WTC11 (cell line): ENCODE measurements at regions not wholly inside any gene's neighbourhood (a gene's known extent, or its start where the extent isn't known, plus 50 kb on each side); places are given as distances from the start of the nearest gene placed in this dataset.

Experiments used
- ATAC-seq: fragments of 200-7000 bp; cut with Tn5 transposase; 2 replicates; pipeline ENCODE4 v1.10.0; 2021; ENCODE audit warnings: mild to moderate bottlenecking, moderate library complexity
- CTCF ChIA-PET: fragments of 300-600 bp; sonication (Branson Sonifier 250); formaldehyde crosslinking; loops from one replicate; lab custom pipeline; 2021; ENCODE audit warnings: antibody characterized with exemption; lab: Charles Lee
- POLR2A ChIA-PET: fragments of 350-600 bp; sonication (Branson Sonifier 250); formaldehyde crosslinking; loops from one replicate; lab custom pipeline; 2021; ENCODE audit warnings: antibody characterized with exemption; lab: Charles Lee
- DNase-seq: peaks from one replicate; pipeline ENCODE4 v3.0.0; 2021; ENCODE audit warnings: low spot score
- H3K27ac Mint-ChIP-seq: 2 replicates; pipeline ENCODE4 v1.8.0; 2021; ENCODE audit warnings: mixed read lengths
- H3K27me3 Mint-ChIP-seq: 2 replicates; pipeline ENCODE4 v1.8.0; 2021; ENCODE audit warnings: low read depth, mild to moderate bottlenecking, moderate library complexity, mixed read lengths
- H3K36me3 Mint-ChIP-seq: 2 replicates; pipeline ENCODE4 v1.8.0; 2021; ENCODE audit warnings: mixed read lengths
- H3K4me1 Mint-ChIP-seq: 2 replicates; pipeline ENCODE4 v1.8.0; 2022; ENCODE audit warnings: mixed read lengths
- H3K4me3 Mint-ChIP-seq: 2 replicates; pipeline ENCODE4 v1.8.0; 2021; ENCODE audit warnings: mild to moderate bottlenecking, moderate library complexity, mixed read lengths
- H3K9me3 Mint-ChIP-seq: 2 replicates; pipeline ENCODE4 v1.8.0; 2021; ENCODE audit warnings: mixed read lengths
- AFF4 ChIP-seq: sonication (generic); formaldehyde crosslinking; IDR thresholded peaks from 2 replicates; pipeline ENCODE4 v1.8.1; 2023; ENCODE audit warnings: mild to moderate bottlenecking, missing genetic modification reagents, borderline replicate concordance
- ATF2 ChIP-seq: sonication (generic); formaldehyde crosslinking; IDR thresholded peaks from 2 replicates; pipeline ENCODE4 v1.8.1; 2022; ENCODE audit warnings: low read depth, missing genetic modification reagents, borderline replicate concordance
- ATF3 ChIP-seq: sonication (generic); formaldehyde crosslinking; conservative IDR thresholded peaks from 2 replicates; pipeline ENCODE4 v1.8.1; 2022; ENCODE audit warnings: mild to moderate bottlenecking, missing genetic modification reagents
- CDX4 ChIP-seq: fragments of 250-450 bp; sonication (Bioruptor Pico); IDR thresholded peaks from 2 replicates; pipeline ENCODE4 v1.9.0; 2021; ENCODE audit warnings: moderate library complexity, mild to moderate bottlenecking, inconsistent platforms, borderline replicate concordance
- E2F1 ChIP-seq: sonication (generic); formaldehyde crosslinking; IDR thresholded peaks from 2 replicates; pipeline ENCODE4 v1.8.0; 2022; ENCODE audit warnings: mild to moderate bottlenecking, missing genetic modification reagents
- ELF4 ChIP-seq: sonication (generic); formaldehyde crosslinking; IDR thresholded peaks from 2 replicates; pipeline ENCODE4 v1.8.1; 2022; ENCODE audit warnings: low read depth, mild to moderate bottlenecking, moderate library complexity, missing genetic modification reagents
- ESRRA ChIP-seq: sonication (generic); formaldehyde crosslinking; IDR thresholded peaks from 2 replicates; pipeline ENCODE4 v1.8.1; 2022; ENCODE audit warnings: mild to moderate bottlenecking, missing genetic modification reagents, borderline replicate concordance
- ETV6 ChIP-seq: sonication (generic); formaldehyde crosslinking; IDR thresholded peaks from 2 replicates; pipeline ENCODE4 v1.8.1; 2022; ENCODE audit warnings: mild to moderate bottlenecking, missing genetic modification reagents
- FOXJ3 ChIP-seq: sonication (generic); formaldehyde crosslinking; IDR thresholded peaks from 2 replicates; pipeline ENCODE4 v1.9.0; 2021; ENCODE audit warnings: missing genetic modification reagents, mild to moderate bottlenecking, borderline replicate concordance
- GRHL2 ChIP-seq: fragments of 250-450 bp; sonication (Bioruptor Pico); IDR thresholded peaks from 2 replicates; pipeline ENCODE4 v1.8.0; 2022; ENCODE audit warnings: mild to moderate bottlenecking, moderate library complexity; ENCODE audit not compliant: insufficient replicate concordance, severe bottlenecking
- MLX ChIP-seq: sonication (generic); formaldehyde crosslinking; IDR thresholded peaks from 2 replicates; pipeline ENCODE4 v1.8.1; 2023; ENCODE audit warnings: mild to moderate bottlenecking, missing genetic modification reagents, moderate library complexity
- NR3C1 ChIP-seq: sonication (generic); formaldehyde crosslinking; conservative IDR thresholded peaks from 2 replicates; pipeline ENCODE4 v1.8.1; 2023; ENCODE audit warnings: low read depth, mild to moderate bottlenecking, missing genetic modification reagents
- PRRX2 ChIP-seq: fragments of 250-450 bp; sonication (Bioruptor Pico); IDR thresholded peaks from 2 replicates; pipeline ENCODE4 v1.8.0; 2021; ENCODE audit warnings: mild to moderate bottlenecking
- RORB ChIP-seq: fragments of 250-450 bp; sonication (Bioruptor Pico); IDR thresholded peaks from 2 replicates; pipeline ENCODE4 v1.9.0; 2021; ENCODE audit warnings: mild to moderate bottlenecking
- SMAD3 ChIP-seq: sonication (generic); formaldehyde crosslinking; IDR thresholded peaks from 2 replicates; pipeline ENCODE4 v1.8.0; 2022; ENCODE audit warnings: missing genetic modification reagents, mild to moderate bottlenecking, borderline replicate concordance
- SMAD4 ChIP-seq: sonication (generic); formaldehyde crosslinking; IDR thresholded peaks from 2 replicates; pipeline ENCODE4 v1.8.0; 2022; ENCODE audit warnings: mild to moderate bottlenecking, missing genetic modification reagents
- TEAD1 ChIP-seq: sonication (generic); formaldehyde crosslinking; IDR thresholded peaks from 2 replicates; pipeline ENCODE4 v1.8.0; 2022; ENCODE audit warnings: mild to moderate bottlenecking, missing genetic modification reagents
- ZBTB21 ChIP-seq: sonication (generic); formaldehyde crosslinking; IDR thresholded peaks from 2 replicates; pipeline ENCODE4 v1.8.1; 2023; ENCODE audit warnings: mild to moderate bottlenecking, missing genetic modification reagents, borderline replicate concordance
- ZNF416 ChIP-seq: fragments of 250-450 bp; sonication (Bioruptor Pico); IDR thresholded peaks from 2 replicates; pipeline ENCODE4 v1.9.0; 2021; ENCODE audit warnings: mild to moderate bottlenecking, inconsistent platforms
- ZNF671 ChIP-seq: fragments of 250-450 bp; sonication (Bioruptor Pico); IDR thresholded peaks from 2 replicates; pipeline ENCODE4 v1.8.0; 2021; ENCODE audit warnings: mild to moderate bottlenecking
- TF ChIP-seq, protein P1 (sequence below): sonication (generic); formaldehyde crosslinking; IDR thresholded peaks from 2 replicates; pipeline ENCODE4 v1.8.1; 2023; ENCODE audit warnings: mild to moderate bottlenecking, missing genetic modification reagents
- TF ChIP-seq, protein P2 (sequence below): sonication (generic); formaldehyde crosslinking; IDR thresholded peaks from 2 replicates; pipeline ENCODE4 v1.8.1; 2022; ENCODE audit warnings: mild to moderate bottlenecking, moderate library complexity, missing genetic modification reagents
- TF ChIP-seq, protein P3 (sequence below): sonication (generic); formaldehyde crosslinking; IDR thresholded peaks from 2 replicates; pipeline ENCODE4 v1.8.0; 2022; ENCODE audit warnings: mild to moderate bottlenecking, missing genetic modification reagents

GRCh38 chr15:38196076-38196475, 56.6 kb upstream of the SPRED1 start (continued):
- TF ChIP-seq AFF4 (CRISPR knock-in tag): no peak
- no peak for TF ChIP-seq ZBTB21 (CRISPR knock-in tag)
- TF ChIP-seq E2F1 (CRISPR knock-in tag): no peak
- TF ChIP-seq, protein P1, sequence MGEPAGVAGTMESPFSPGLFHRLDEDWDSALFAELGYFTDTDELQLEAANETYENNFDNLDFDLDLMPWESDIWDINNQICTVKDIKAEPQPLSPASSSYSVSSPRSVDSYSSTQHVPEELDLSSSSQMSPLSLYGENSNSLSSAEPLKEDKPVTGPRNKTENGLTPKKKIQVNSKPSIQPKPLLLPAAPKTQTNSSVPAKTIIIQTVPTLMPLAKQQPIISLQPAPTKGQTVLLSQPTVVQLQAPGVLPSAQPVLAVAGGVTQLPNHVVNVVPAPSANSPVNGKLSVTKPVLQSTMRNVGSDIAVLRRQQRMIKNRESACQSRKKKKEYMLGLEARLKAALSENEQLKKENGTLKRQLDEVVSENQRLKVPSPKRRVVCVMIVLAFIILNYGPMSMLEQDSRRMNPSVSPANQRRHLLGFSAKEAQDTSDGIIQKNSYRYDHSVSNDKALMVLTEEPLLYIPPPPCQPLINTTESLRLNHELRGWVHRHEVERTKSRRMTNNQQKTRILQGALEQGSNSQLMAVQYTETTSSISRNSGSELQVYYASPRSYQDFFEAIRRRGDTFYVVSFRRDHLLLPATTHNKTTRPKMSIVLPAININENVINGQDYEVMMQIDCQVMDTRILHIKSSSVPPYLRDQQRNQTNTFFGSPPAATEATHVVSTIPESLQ: no peak
- no peak for TF ChIP-seq ZNF416
- TF ChIP-seq ZNF671 (CRISPR knock-in tag): no peak
- TF ChIP-seq GRHL2 (CRISPR knock-in tag): no peak
- TF ChIP-seq, all 79 proteins: peak for 0

DNA sequence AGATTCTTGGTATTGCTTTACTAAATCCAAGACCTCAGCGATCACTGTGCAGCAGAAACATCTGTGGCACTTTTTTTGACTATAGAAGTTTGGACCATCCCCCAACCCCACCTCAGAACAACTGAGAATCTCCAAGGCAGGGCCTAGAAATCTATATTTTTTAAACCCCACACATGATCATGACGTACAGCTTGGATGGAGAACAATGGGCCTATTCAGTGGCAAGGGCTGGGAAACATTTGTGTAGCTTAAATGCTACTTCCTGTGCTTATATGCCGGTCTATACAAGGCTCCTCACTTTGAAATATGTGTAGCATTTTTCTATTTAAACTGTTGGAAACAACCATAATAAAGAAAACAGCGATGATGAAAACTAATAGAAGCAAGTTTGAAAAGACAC, 55.1 kb upstream of the SPRED1 start:
- POLR2A ChIA-PET: no interaction called here
- CTCF ChIA-PET: interaction anchor here (0.6 kb wide), 1 partner anchor 67 kb away, joined by 7 read pairs; no protein-coding TSS in a partner anchor
- TF ChIP-seq PRRX2 (CRISPR knock-in tag) (no peak), TEAD1 (no peak), MLX (no peak), CDX4 (CRISPR knock-in tag) (no peak), FOXJ3 (CRISPR knock-in tag) (no peak), ATF2 (CRISPR knock-in tag) (no peak), SMAD4 (CRISPR knock-in tag) (no peak), ESRRA (CRISPR knock-in tag) (no peak), NR3C1 (no peak), ZBTB21 (CRISPR knock-in tag) (no peak), RORB (no peak), SMAD3 (CRISPR knock-in tag) (no peak), ETV6 (CRISPR knock-in tag) (no peak), ATF3 (CRISPR knock-in tag) (no peak), ELF4 (no peak)
- TF ChIP-seq, protein P2, sequence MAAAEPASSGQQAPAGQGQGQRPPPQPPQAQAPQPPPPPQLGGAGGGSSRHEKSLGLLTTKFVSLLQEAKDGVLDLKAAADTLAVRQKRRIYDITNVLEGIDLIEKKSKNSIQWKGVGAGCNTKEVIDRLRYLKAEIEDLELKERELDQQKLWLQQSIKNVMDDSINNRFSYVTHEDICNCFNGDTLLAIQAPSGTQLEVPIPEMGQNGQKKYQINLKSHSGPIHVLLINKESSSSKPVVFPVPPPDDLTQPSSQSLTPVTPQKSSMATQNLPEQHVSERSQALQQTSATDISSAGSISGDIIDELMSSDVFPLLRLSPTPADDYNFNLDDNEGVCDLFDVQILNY (CRISPR knock-in tag): no peak
- TF ChIP-seq, protein P3, sequence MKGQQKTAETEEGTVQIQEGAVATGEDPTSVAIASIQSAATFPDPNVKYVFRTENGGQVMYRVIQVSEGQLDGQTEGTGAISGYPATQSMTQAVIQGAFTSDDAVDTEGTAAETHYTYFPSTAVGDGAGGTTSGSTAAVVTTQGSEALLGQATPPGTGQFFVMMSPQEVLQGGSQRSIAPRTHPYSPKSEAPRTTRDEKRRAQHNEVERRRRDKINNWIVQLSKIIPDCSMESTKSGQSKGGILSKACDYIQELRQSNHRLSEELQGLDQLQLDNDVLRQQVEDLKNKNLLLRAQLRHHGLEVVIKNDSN (CRISPR knock-in tag): no peak
- H3K4me3 Mint-ChIP-seq: no peak overlapping the region
- no peak overlapping the region for H3K27ac Mint-ChIP-seq
- H3K36me3 Mint-ChIP-seq: no peaks in the 10 kb centered on the region
- H3K4me1 Mint-ChIP-seq: peaks cover 4% of the 10 kb centered on the region; the same call in 1 of the 2 replicates
- H3K9me3 Mint-ChIP-seq: peaks cover 6% of the 10 kb centered on the region
- ATAC-seq (no peak), DNase-seq (no peak)
- H3K27me3 Mint-ChIP-seq: no peaks in the 10 kb centered on the region
